PC-3 (cell line): ENCODE measurements at regions not wholly inside any gene's neighbourhood (a gene's known extent, or its start where the extent isn't known, plus 50 kb on each side); places are given as distances from the start of the nearest gene placed in this dataset.

Experiments
- CTCF ChIP-seq: fragments of 300-600 bp; sonication (generic); conservative IDR thresholded peaks from 2 replicates; pipeline ENCODE4 v1.5.1; 2017; ENCODE audit warnings: antibody characterized with exemption, low read depth, mild to moderate bottlenecking, low read length
- EZH2 ChIP-seq: fragments of 300-600 bp; sonication (generic); IDR thresholded peaks from one replicate; pipeline ENCODE4 v1.6.1; 2017; ENCODE audit warnings: antibody characterized with exemption, mild to moderate bottlenecking, low read length; ENCODE audit not compliant: unreplicated experiment
- EZH2phosphoT487 ChIP-seq: fragments of 300-600 bp; sonication (generic); IDR thresholded peaks from 2 replicates; pipeline ENCODE4 v1.6.1; 2018; ENCODE audit warnings: mild to moderate bottlenecking, antibody characterized with exemption, low read length, borderline replicate concordance

- TF ChIP-seq CTCF (no peak), EZH2 (no peak), EZH2phosphoT487 (no peak)
Measured at GRCh38 chr13:111924678-111925075, 142.3 kb upstream of the SOX1 start.
